H9 (cell line): ENCODE measurements at regions not wholly inside any gene's neighbourhood (a gene's known extent, or its start where the extent isn't known, plus 50 kb on each side); places are given as distances from the start of the nearest gene placed in this dataset.

Experiments
- DNase-seq: peaks from one replicate; pipeline ENCODE4 v3.0.0-alpha.2; 2017
- H2AFZ ChIP-seq: one replicate; pipeline ENCODE4 v1.6.1; 2013; ENCODE audit warnings: mild to moderate bottlenecking, low read length, control low read depth, moderate library complexity
- H2AK5ac ChIP-seq: 2 replicates; pipeline ENCODE4 v1.6.1; 2013; ENCODE audit warnings: low read length, control low read depth, mixed read lengths; ENCODE audit not compliant: insufficient read length
- H2BK120ac ChIP-seq: one replicate; pipeline ENCODE4 v1.6.1; 2013; ENCODE audit warnings: low read depth, mild to moderate bottlenecking, low read length, control low read depth, inconsistent platforms; ENCODE audit not compliant: poor library complexity, severe bottlenecking
- H2BK12ac ChIP-seq: 2 replicates; pipeline ENCODE4 v1.6.1; 2013; ENCODE audit warnings: low read length, control low read depth, mixed read lengths, low read depth; ENCODE audit not compliant: insufficient read length
- H2BK15ac ChIP-seq: 2 replicates; pipeline ENCODE4 v1.6.1; 2013; ENCODE audit warnings: low read depth, low read length, control low read depth
- H2BK20ac ChIP-seq: one replicate; pipeline ENCODE4 v1.6.1; 2013; ENCODE audit warnings: low read depth, mild to moderate bottlenecking, low read length, control low read depth, inconsistent platforms; ENCODE audit not compliant: poor library complexity, severe bottlenecking
- H2BK5ac ChIP-seq: 2 replicates; pipeline ENCODE4 v1.6.1; 2013; ENCODE audit warnings: low read length, control low read depth, mixed read lengths; ENCODE audit not compliant: insufficient read length
- H3K14ac ChIP-seq: 2 replicates; pipeline ENCODE4 v1.6.1; 2013; ENCODE audit warnings: low read length, control low read depth; ENCODE audit not compliant: insufficient read depth
- H3K18ac ChIP-seq: 2 replicates; pipeline ENCODE4 v1.6.1; 2013; ENCODE audit warnings: low read depth, mild to moderate bottlenecking, mixed read lengths, low read length, control low read depth; ENCODE audit not compliant: insufficient read length
- H3K23ac ChIP-seq: 2 replicates; pipeline ENCODE4 v1.6.1; 2013; ENCODE audit warnings: low read length, control low read depth, mixed read lengths, low read depth; ENCODE audit not compliant: insufficient read length
- H3K23me2 ChIP-seq: 2 replicates; pipeline ENCODE4 v1.6.1; 2013; ENCODE audit warnings: low read depth, mild to moderate bottlenecking, mixed read lengths, low read length, control low read depth; ENCODE audit not compliant: insufficient read length, poor library complexity, severe bottlenecking
- H3K27ac ChIP-seq: 2 replicates; pipeline ENCODE4 v1.5.1; 2013; ENCODE audit warnings: low read length, control low read depth, mixed read lengths, low read depth; ENCODE audit not compliant: insufficient read length
- H3K27me3 ChIP-seq: 2 replicates; pipeline ENCODE4 v1.6.1; 2013; ENCODE audit warnings: low read length, control low read depth, inconsistent platforms; ENCODE audit not compliant: insufficient read depth
- H3K4ac ChIP-seq: 2 replicates; pipeline ENCODE4 v1.6.1; 2013; ENCODE audit warnings: low read depth, mild to moderate bottlenecking, control low read depth, inconsistent platforms, low read length, moderate library complexity
- H3K4me1 ChIP-seq: 2 replicates; pipeline ENCODE4 v1.6.1; 2013; ENCODE audit warnings: low read length, control low read depth, inconsistent platforms; ENCODE audit not compliant: insufficient read depth
- H3K4me2 ChIP-seq: 2 replicates; pipeline ENCODE4 v1.6.1; 2013; ENCODE audit warnings: low read length, control low read depth, mixed read lengths; ENCODE audit not compliant: insufficient read length, insufficient read depth
- H3K56ac ChIP-seq: 2 replicates; pipeline ENCODE4 v1.6.1; 2013; ENCODE audit warnings: low read depth, mild to moderate bottlenecking, mixed read lengths, low read length, control low read depth; ENCODE audit not compliant: insufficient read length
- H3K79me1 ChIP-seq: 2 replicates; pipeline ENCODE4 v1.6.1; 2013; ENCODE audit warnings: low read depth, mild to moderate bottlenecking, moderate library complexity, low read length, control low read depth, inconsistent platforms; ENCODE audit not compliant: insufficient read depth, poor library complexity, severe bottlenecking
- H3K79me2 ChIP-seq: 2 replicates; pipeline ENCODE4 v1.6.1; 2013; ENCODE audit warnings: low read length, control low read depth, inconsistent platforms; ENCODE audit not compliant: insufficient read depth
- H3K9ac ChIP-seq: 2 replicates; pipeline ENCODE4 v1.6.1; 2013; ENCODE audit warnings: low read length, control low read depth, mixed read lengths; ENCODE audit not compliant: insufficient read length; ENCODE audit errors: extremely low read depth
- H3K9me3 ChIP-seq: one replicate; pipeline ENCODE4 v1.6.1; 2013; ENCODE audit warnings: low read depth, low read length, inconsistent platforms; ENCODE audit not compliant: control insufficient read depth
- H3T11ph ChIP-seq: one replicate; pipeline ENCODE4 v1.6.1; 2013; ENCODE audit warnings: mild to moderate bottlenecking, low read length, control low read depth, inconsistent platforms
- H4K20me1 ChIP-seq: one replicate; pipeline ENCODE4 v1.6.1; 2013; ENCODE audit not compliant: control insufficient read depth, insufficient read length, insufficient read depth
- H4K5ac ChIP-seq: 2 replicates; pipeline ENCODE4 v1.6.1; 2013; ENCODE audit warnings: low read depth, mild to moderate bottlenecking, mixed read lengths, low read length, control low read depth; ENCODE audit not compliant: insufficient read length
- H4K8ac ChIP-seq: replicated peaks from 2 replicates; pipeline ENCODE4 v1.6.1; 2013; ENCODE audit warnings: low read length, control low read depth, mixed read lengths, low read depth; ENCODE audit not compliant: insufficient read length
- H4K91ac ChIP-seq: 2 replicates; pipeline ENCODE4 v1.6.1; 2013; ENCODE audit warnings: low read depth, mild to moderate bottlenecking, moderate library complexity, mixed read lengths, low read length, control low read depth; ENCODE audit not compliant: insufficient read length
- H3K27ac Mint-ChIP-seq, 3 experiments: 2 replicates in 2 of 3; 3 replicates in 1 of 3; pipeline ENCODE4 v1.8.0; 2020 to 2021; ENCODE audit warnings: mixed read lengths in 3 of 3, mild to moderate bottlenecking in 1 of 3, moderate library complexity in 1 of 3
- H3K27me3 Mint-ChIP-seq: 2 replicates; pipeline ENCODE4 v1.8.0; 2021; ENCODE audit warnings: low read depth, mild to moderate bottlenecking, moderate library complexity, mixed read lengths
- H3K36me3 Mint-ChIP-seq, 3 experiments: 2 replicates in 2 of 3; 3 replicates in 1 of 3; pipeline ENCODE4 v1.8.0; 2020 to 2021; ENCODE audit warnings: low read depth in 3 of 3, mixed read lengths in 3 of 3; ENCODE audit not compliant: insufficient read depth in 1 of 3
- H3K4me1 Mint-ChIP-seq, 2 experiments: 2 replicates each; pipeline ENCODE4 v1.8.0; 2020; ENCODE audit warnings: mixed read lengths in 2 of 2
- H3K4me3 Mint-ChIP-seq, 2 experiments: 2 replicates in 1 of 2; 3 replicates in 1 of 2; pipeline ENCODE4 v1.8.0; 2020 to 2021; ENCODE audit warnings: mild to moderate bottlenecking in 2 of 2, mixed read lengths in 2 of 2, moderate library complexity in 1 of 2
- H3K9me3 Mint-ChIP-seq, 2 experiments: 2 replicates in 1 of 2; 3 replicates in 1 of 2; pipeline ENCODE4 v1.8.0; 2020; ENCODE audit warnings: mild to moderate bottlenecking in 2 of 2, mixed read lengths in 2 of 2, moderate library complexity in 1 of 2
- WGBS: extraction: QIAGEN DNeasy Blood & Tissue Kit; methylation state at CpG from one replicate; pipeline ENCODE4 v1.1.7; 2013; ENCODE audit warnings: missing lambda C conversion rate, low lambda C conversion rate, mixed read lengths; ENCODE audit not compliant: insufficient read length; ENCODE audit errors: extremely low coverage; 5-methylcytosine and 5-hydroxymethylcytosine counted together
- TF ChIP-seq, protein P1 (sequence below): fragments of 200-600 bp; sonication (generic); conservative IDR thresholded peaks from 3 replicates; pipeline ENCODE4 v1.8.0; 2021; ENCODE audit warnings: antibody characterized with exemption, mild to moderate bottlenecking

DNA sequence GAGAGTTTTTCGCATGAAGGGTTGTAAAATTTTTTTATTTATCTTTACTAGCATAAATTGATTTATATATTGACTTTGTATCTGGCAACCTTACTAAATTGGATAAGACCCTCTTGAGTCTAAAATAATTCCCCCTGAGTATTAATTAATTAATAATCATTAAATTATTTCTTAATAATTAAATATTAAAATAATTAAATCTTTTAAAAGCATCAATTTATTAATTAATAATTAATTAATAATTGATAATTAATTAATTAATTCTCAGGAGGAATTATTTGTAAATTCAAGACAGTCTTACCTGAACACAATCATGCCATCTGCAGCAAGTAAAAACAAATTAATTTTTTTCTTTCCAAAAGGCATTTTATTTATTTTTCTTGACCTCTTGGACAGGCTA, 370.4 kb upstream of the PTPRD start:
- Mint-ChIP-seq H3K4me3 (no peak overlapping the region), H3K27me3 (no peaks in the 10 kb centered on the region; the same call in 1 of the 2 replicates)

More for the DNA sequence above, 370.4 kb upstream of the PTPRD start:
- Histone ChIP-seq H3K18ac (no peak overlapping the region), H3K23ac (no peak overlapping the region), H3T11ph (no peak overlapping the region), H3K27ac (no peak overlapping the region), H2BK5ac (no peak overlapping the region), H4K91ac (no peak overlapping the region), H3K27me3 (no peaks in the 10 kb centered on the region), H4K20me1 (no peaks in the 10 kb centered on the region), H2AK5ac (no peak overlapping the region), H2BK120ac (no peak overlapping the region), H3K4ac (no peak overlapping the region), H3K4me2 (no peak overlapping the region), H2BK20ac (no peak overlapping the region), H3K56ac (no peak overlapping the region), H3K9me3 (no peaks in the 10 kb centered on the region), H3K23me2 (no peaks in the 10 kb centered on the region), H3K9ac (no peak overlapping the region), H2BK15ac (no peak overlapping the region), H2AFZ (no peak overlapping the region), H3K4me1 (no peaks in the 10 kb centered on the region), H2BK12ac (no peak overlapping the region), H4K8ac (no peak overlapping the region), H3K14ac (no peak overlapping the region), H3K79me1 (no peaks in the 10 kb centered on the region), H3K79me2 (no peaks in the 10 kb centered on the region), H4K5ac (no peak overlapping the region)
- H3K36me3 Mint-ChIP-seq, result no peaks in the 10 kb centered on the region
- H3K27ac Mint-ChIP-seq, result no peak overlapping the region
- no peaks in the 10 kb centered on the region for H3K4me1 Mint-ChIP-seq
- H3K9me3 Mint-ChIP-seq, result 0 out of 5 replicates have a peak, but pooled peaks cover 0 to 2% of the 10 kb centered on the region in 2 experiments
- WGBS, result no CpG with 5 or more reads among the region's 1 CpG
- no peak for DNase-seq
- TF ChIP-seq, protein P1, sequence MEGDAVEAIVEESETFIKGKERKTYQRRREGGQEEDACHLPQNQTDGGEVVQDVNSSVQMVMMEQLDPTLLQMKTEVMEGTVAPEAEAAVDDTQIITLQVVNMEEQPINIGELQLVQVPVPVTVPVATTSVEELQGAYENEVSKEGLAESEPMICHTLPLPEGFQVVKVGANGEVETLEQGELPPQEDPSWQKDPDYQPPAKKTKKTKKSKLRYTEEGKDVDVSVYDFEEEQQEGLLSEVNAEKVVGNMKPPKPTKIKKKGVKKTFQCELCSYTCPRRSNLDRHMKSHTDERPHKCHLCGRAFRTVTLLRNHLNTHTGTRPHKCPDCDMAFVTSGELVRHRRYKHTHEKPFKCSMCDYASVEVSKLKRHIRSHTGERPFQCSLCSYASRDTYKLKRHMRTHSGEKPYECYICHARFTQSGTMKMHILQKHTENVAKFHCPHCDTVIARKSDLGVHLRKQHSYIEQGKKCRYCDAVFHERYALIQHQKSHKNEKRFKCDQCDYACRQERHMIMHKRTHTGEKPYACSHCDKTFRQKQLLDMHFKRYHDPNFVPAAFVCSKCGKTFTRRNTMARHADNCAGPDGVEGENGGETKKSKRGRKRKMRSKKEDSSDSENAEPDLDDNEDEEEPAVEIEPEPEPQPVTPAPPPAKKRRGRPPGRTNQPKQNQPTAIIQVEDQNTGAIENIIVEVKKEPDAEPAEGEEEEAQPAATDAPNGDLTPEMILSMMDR, result no peak
